NOMO-1 treated with DMSO at 0.1 percent for 48 hours (cell line): ENCODE measurements at regions not wholly inside any gene's neighbourhood (a gene's known extent, or its start where the extent isn't known, plus 50 kb on each side); places are given as distances from the start of the nearest gene placed in this dataset.

ENCODE experiments used
- DNase-seq: peaks from one replicate; lab custom pipeline; 2025; ENCODE audit not compliant: unreplicated experiment; lab: John Stamatoyannopoulos, UW

- no peak for DNase-seq
Measured at GRCh38 chr15:39228889-39229288, 352.0 kb upstream of the THBS1 start.

- DNase-seq, result no peak
Measured at GRCh38 chr15:39230205-39230907, 350.5 kb upstream of the THBS1 start.

DNA sequence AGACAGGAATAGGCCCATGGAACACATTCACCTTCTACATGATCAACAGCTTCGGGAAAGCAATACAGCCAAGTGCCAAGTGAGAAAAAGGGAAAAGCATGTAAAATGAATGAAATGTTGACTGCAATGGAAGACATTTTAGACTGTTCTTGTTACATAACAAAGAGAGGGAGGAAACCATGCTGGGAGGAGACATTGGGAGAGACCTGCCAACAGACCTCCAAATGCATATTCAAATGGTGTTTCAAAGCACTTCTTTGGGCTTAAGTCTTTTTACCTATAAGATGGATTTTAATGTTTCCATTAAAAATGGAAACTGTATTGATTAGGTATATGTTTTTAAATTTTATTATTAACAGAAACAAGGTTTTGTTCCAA lies 350.0 kb upstream of the THBS1 start:
- no peak for DNase-seq

DNA sequence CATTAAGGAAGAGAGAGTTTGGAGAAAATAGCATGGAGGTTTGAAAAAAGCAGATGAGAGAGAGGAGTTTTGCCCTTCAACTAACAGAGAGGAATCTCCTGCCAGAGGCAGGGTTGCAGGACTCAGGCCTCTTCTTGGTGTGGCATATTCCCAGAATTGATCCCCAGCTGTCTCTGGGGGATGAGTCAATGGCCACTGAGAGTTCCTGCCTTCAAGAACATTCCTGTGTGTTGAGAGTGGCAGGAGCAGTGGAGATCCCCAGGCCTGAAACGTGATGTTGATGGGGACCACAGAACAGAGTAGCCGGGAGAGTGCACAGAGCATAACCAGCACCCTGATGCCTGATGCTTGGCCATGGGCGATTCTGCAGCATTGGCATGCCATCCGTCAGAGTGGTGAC lies 348.4 kb upstream of the THBS1 start:
- no peak for DNase-seq

- DNase-seq, result peak; percentile 61
Measured at GRCh38 chr15:39235084-39235795, 345.6 kb upstream of the THBS1 start.

DNA sequence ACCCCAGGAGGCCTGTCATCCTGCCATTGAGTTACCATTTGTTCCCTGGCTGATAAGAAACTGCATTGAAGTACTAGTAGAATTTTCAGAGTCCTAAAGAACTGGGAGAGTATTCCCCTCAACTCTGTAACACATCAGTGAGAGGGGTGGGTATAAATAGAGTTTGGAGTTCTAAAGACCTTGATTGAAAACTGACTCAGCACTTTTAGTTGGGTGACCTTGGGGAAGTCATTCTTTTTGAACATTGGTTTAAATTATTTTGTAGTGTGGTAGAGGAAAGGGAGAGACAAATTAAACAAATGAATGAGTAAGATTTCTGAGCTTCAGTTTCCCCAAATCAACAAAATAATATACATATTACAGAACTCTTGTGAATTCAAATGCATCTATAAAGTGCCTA lies 344.5 kb upstream of the THBS1 start:
- no peak for DNase-seq

GRCh38 chr15:39238443-39238842 lies 342.4 kb upstream of the THBS1 start:
- DNase-seq, result no peak

DNA sequence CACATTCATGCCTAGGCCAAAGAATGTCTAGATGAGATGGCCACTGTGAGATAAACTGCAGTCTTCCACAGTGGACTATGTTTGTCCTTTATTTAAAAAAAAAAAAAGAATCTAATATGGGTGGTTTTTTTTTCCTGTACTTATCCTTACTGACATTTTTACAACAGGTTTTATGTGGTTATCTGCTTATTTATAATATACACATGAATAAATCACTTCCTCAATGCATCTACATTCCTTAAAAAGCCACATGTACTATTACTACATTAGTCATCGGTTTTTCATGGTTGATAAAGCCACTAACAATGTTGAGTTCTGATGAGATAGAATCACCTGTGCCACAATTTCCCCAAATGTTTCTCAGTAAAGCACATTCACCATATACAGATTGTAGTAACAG lies 341.3 kb upstream of the THBS1 start:
- no peak for DNase-seq

DNA sequence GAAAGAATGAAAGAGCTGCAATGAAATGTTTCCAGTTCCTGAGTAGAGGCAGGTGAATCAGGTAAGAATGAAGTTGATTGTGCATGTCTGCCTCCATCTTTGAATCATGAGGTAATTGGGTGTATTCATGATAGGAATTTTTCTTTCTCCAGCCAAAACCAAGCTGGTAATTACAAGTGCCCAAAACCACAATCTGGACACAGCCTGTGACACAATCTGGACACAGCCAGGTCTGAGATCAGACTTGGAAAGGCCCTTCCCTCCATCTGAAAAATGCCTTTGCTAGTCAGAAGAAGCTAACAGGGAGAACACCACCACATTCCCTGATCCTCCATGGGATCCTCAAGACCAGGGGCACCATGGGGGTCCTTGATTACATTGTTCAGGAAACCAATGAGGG lies 338.5 kb upstream of the THBS1 start:
- DNase-seq, result no peak

DNA sequence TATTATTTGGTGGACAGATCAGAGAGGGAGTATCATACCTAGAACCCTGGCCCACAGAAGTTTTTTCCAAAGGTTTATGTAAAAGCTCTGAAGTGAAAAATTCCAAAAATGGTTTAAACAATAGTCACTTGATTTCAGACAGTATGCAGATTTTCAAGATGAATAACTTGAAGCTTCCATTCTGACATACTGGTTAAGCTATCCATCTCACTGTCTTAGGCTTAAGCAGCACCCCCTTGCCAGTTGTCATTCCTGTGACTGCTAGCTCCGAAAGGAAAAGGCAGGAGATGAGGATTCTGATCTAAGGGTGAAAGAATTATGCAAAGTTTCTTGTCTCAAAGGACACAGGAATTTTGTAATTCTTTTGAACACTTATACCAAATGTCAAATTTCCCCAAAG lies 337.5 kb upstream of the THBS1 start:
- no peak for DNase-seq

GRCh38 chr15:39244776-39245175 lies 336.1 kb upstream of the THBS1 start:
- no peak for DNase-seq

DNA sequence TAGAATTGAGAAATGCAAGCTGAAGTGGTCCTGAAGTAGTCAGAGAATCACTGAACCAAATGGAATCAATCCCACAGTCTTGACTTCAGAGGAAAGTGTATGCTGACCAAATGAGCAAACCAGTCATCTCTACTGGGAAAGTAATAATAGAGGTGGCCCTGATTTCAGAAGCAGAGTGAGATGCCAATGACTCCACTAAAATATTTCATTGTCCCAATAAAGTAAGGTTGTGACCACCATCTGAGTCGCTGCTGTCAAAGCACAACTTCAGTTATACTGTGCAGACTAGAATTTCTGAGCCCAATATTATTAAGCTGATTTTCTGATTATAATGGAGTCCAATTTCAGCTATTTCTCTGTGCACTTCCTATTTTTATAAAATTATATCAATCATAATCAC lies 334.4 kb upstream of the THBS1 start:
- DNase-seq, result no peak

- DNase-seq, result no peak
Measured at GRCh38 chr15:39247574-39247973, 333.3 kb upstream of the THBS1 start.

DNA sequence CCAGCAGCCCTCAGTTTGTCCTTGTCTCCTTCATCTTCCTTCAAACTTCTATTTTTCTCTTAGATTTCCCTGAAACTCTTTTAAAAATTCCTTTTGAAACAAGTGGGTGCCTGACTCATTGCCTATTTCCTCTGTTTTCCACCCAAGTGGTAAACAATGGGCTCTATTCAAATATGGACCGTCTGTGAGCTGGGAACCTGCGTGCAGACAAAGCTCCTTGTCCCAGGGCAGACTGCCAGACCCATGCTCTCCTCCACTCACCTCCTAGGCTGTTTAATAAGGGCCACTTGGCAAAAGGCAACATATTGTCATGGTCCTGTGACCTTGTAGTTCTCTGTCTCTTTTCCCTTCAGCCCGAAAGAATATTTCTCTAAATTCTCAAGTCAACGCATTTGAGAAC lies 332.7 kb upstream of the THBS1 start:
- DNase-seq, result no peak

DNA sequence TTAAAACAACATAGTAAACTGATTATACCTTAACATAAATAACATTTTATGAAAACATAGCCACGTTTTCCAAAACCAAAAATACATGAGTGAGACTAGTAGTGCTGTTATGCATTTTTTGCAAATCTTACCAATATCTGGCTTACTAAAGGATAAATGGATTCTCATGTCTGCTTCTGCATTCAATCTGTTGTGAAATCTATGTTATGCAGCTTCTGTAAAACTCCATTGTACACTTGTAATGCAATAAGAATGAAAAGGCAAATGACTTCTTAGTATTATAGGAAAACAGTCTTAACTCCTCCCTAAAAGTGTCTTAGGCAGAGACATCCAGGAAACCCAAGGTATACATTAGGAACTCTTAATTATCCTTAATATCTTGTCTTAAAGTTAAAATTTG lies 330.9 kb upstream of the THBS1 start:
- no peak for DNase-seq

- DNase-seq, result no peak
Measured at GRCh38 chr15:39250460-39251186, 330.3 kb upstream of the THBS1 start.

- DNase-seq, result no peak
Measured at GRCh38 chr15:39251413-39252133, 329.3 kb upstream of the THBS1 start.

DNA sequence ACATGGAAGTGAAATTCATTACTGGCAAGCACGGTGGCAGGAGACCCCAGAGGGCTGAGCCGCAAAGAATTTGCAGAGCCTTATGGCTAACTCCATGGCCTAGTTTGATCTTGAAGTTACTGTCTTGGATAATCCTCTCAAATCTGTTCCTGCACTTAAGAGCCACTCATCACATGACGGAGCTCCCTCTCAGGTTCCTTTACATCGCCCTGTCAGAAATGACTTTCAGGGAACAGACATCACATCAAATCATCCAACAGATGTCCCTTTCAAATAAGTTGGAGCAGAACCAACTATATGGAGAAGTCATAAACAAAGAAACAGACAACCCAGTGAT lies 328.8 kb upstream of the THBS1 start:
- DNase-seq, result no peak

DNA sequence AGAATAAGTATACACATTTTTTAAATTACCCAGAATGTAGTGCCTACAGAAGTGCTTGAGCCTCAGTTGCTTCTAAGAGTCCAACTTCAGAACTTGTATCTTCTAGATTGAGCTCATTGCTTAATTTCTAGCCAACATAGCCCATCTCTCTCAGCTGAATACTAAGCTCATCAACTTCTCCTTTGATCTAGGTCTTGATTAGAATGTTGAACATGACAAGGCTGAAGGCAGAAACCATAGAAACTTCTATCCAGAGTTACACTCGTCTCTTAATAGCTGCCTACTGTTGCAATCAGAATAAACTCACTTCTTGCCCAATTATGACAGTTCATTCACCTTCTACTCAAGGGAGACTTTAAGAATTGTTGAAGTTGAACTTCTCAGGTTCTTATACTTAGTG lies 327.3 kb upstream of the THBS1 start:
- DNase-seq, result peak; percentile 46

- DNase-seq, result no peak
Measured at GRCh38 chr15:39254181-39254580, 326.7 kb upstream of the THBS1 start.

GRCh38 chr15:39255760-39256159 lies 325.1 kb upstream of the THBS1 start:
- no peak for DNase-seq

GRCh38 chr15:39260391-39260790 lies 320.5 kb upstream of the THBS1 start:
- DNase-seq, result no peak
